VCaP (cell line): ENCODE measurements at regions not wholly inside any gene's neighbourhood (a gene's known extent, or its start where the extent isn't known, plus 50 kb on each side); places are given as distances from the start of the nearest gene placed in this dataset.

ENCODE experiments used
- H3K27ac ChIP-seq: fragments of 450-650 bp; 2 replicates; pipeline ENCODE4 v1.5.1; 2017
- CTCF ChIP-seq: fragments of 450-650 bp; conservative IDR thresholded peaks from 2 replicates; pipeline ENCODE4 v1.5.1; 2017; ENCODE audit warnings: mild to moderate bottlenecking, moderate library complexity

DNA sequence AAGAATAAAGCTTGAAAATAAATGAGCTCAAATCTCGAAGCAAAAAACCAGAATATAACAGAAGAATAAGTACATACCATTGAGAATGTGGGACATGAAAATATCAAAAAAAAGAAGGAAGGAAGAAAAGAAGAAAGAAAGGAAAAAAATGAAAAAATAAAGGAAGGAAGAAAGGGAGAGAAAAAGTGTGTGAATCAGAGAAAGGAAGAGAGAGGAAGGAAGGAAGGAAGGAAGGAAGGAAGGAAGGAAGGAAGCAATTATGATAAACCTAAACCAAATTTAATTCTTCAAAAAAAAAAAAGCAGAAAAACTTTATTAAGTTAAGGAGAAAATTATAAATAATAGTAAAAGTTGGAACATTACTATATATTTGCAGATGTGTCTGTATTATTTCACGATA is 949.8 kb downstream of the NLGN4X start:
- no peak for TF ChIP-seq CTCF
- H3K27ac ChIP-seq: no peak overlapping the region

DNA sequence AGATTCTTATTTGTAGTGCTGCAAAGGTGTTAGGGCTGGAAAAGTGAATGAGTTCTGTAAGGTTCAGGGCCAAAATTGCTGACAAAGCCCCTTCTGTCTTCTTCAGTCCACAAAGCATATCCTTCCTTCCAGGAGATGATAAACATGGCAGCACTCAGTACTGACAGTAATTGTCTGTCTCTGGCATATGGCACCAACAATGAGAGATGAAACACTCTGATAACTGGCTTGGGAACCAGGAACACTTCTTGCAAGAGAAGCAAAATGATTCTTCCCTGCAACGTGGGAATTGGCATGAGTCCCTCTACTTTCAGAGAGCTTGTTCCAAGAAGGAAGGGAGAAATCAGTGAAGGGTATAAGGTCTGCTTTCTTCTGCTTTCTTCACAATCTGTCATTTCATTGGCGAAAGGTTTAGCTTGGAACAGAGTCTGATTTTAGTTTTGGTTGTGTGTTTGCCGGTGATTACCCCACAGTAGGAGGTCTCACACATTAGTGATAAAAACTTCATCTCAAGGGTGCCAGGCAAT is 963.3 kb downstream of the NLGN4X start:
- no peak for TF ChIP-seq CTCF
- H3K27ac ChIP-seq: no peak overlapping the region

- no peak for TF ChIP-seq CTCF
These were observed 978.6 kb downstream of the NLGN4X start for GRCh38 chrX:5250106-5250505.

GRCh38 chrX:5242091-5242790 is 986.4 kb downstream of the NLGN4X start:
- H3K27ac ChIP-seq: no peak overlapping the region
- no peak for TF ChIP-seq CTCF

More at GRCh38 chrX:5250106-5250505, 978.6 kb downstream of the NLGN4X start:
- no peak overlapping the region for H3K27ac ChIP-seq

- no peak for TF ChIP-seq CTCF
- no peak overlapping the region for H3K27ac ChIP-seq
These were observed 991.9 kb downstream of the NLGN4X start for GRCh38 chrX:5236749-5237148.

- H3K27ac ChIP-seq: no peak overlapping the region
- 0 out of 2 replicates have a peak, but pooled peaks have one; percentile 29 for TF ChIP-seq CTCF
These were observed 992.6 kb downstream of the NLGN4X start for GRCh38 chrX:5236096-5236495.

GRCh38 chrX:5233830-5234229 is 994.8 kb downstream of the NLGN4X start:
- no peak overlapping the region for H3K27ac ChIP-seq
- no peak for TF ChIP-seq CTCF
